Kidney (tissue), 13 donors: ENCODE measurements at regions not wholly inside any gene's neighbourhood (a gene's known extent, or its start where the extent isn't known, plus 50 kb on each side); places are given as distances from the start of the nearest gene placed in this dataset.

ENCODE experiments used
- DNase-seq, 5 donors: peaks; one replicate each; pipeline ENCODE4 v3.0.0-alpha.2; 2013 to 2020
- FAIRE-seq: peaks from 2 replicates; lab custom pipeline; 2012; peaks lifted over from hg19 to GRCh38; lab: Jason Lieb, UNC
- H3K27ac ChIP-seq, 2 donors: one replicate each; pipeline ENCODE4 v1.7.0; 2013; ENCODE audit warnings: low read depth in 2 of 2, low read length in 2 of 2, inconsistent platforms in 1 of 2
- H3K27me3 ChIP-seq: one replicate; pipeline ENCODE4 v1.7.1; 2013; ENCODE audit warnings: low read length, inconsistent platforms; ENCODE audit not compliant: control insufficient read depth, insufficient read depth
- H3K36me3 ChIP-seq, 3 donors: one replicate each; pipeline versions ENCODE4 v1.7.0 to v1.7.1; 2013; ENCODE audit warnings: low read length in 3 of 3, control low read depth in 1 of 3, inconsistent platforms in 1 of 3; ENCODE audit not compliant: insufficient read depth in 3 of 3, control insufficient read depth in 2 of 3
- H3K4me1 ChIP-seq, 3 donors: one replicate each; pipeline versions ENCODE4 v1.7.0 to v1.7.1; 2013; ENCODE audit warnings: low read length in 3 of 3, inconsistent platforms in 1 of 3, low read depth in 1 of 3; ENCODE audit not compliant: control insufficient read depth in 2 of 3, insufficient read depth in 2 of 3
- H3K4me3 ChIP-seq, 3 donors: one replicate each; pipeline versions ENCODE4 v1.7.0 to v1.8.1; 2013; ENCODE audit warnings: low read length in 3 of 3, control low read depth in 1 of 3, inconsistent platforms in 1 of 3
- H3K9ac ChIP-seq, 3 donors: one replicate each; pipeline versions ENCODE4 v1.7.0 to v1.7.1; 2013; ENCODE audit warnings: low read length in 3 of 3, control low read depth in 1 of 3, inconsistent platforms in 1 of 3
- H3K9me3 ChIP-seq, 3 donors: one replicate each; pipeline versions ENCODE4 v1.7.0 to v1.7.1; 2013; ENCODE audit warnings: low read length in 3 of 3, control low read depth in 1 of 3, inconsistent platforms in 1 of 3; ENCODE audit not compliant: control insufficient read depth in 2 of 3, insufficient read depth in 1 of 3
- CTCF ChIP-seq: IDR thresholded peaks from 3 replicates; pipeline ENCODE4 v1.5.1; 2012; ENCODE audit warnings: mild to moderate bottlenecking, moderate library complexity, borderline replicate concordance; ENCODE audit not compliant: insufficient read depth; ENCODE audit errors: extremely low read depth
- intact Hi-C: fragments of 100-400 bp; cut with DNase I; formaldehyde crosslinking; loops from one replicate; pipeline ENCODE4 v1.11.1; 2022
- donor health status: control.
- donor health status: control.
- donor health status: control.
- donor health status: control.
- donor health status: control.
- donor health status: DM: yes; HTN: yes; CAD: no.
- donor health status: Normal renal cell carcinoma (clear cell type).

- no peak for DNase-seq
- TF ChIP-seq CTCF, result no peak
- no peaks in the 10 kb centered on the region for H3K4me1 ChIP-seq
- intact Hi-C loops, result no loop called here
- H3K9ac ChIP-seq, result no peak overlapping the region
- H3K36me3 ChIP-seq, result no peaks in the 10 kb centered on the region
- H3K27me3 ChIP-seq, result no peaks in the 10 kb centered on the region
- FAIRE-seq, result no peak
- no peaks in the 10 kb centered on the region for H3K9me3 ChIP-seq
- no peak overlapping the region for H3K27ac ChIP-seq
- H3K4me3 ChIP-seq, result no peak overlapping the region
Observed at GRCh38 chr6:123747515-123747914, 56.1 kb upstream of the NKAIN2 start.

- DNase-seq (no peak), FAIRE-seq (no peak)
- no peaks in the 10 kb centered on the region for H3K27me3 ChIP-seq
- H3K9me3 ChIP-seq, result no peaks in the 10 kb centered on the region
- no peak overlapping the region for H3K9ac ChIP-seq
- TF ChIP-seq CTCF, result no peak
- no peaks in the 10 kb centered on the region for H3K36me3 ChIP-seq
- H3K4me3 ChIP-seq, result no peak overlapping the region
- H3K4me1 ChIP-seq, result no peaks in the 10 kb centered on the region
- intact Hi-C loops, result no loop called here
- H3K27ac ChIP-seq, result no peak overlapping the region
Observed at GRCh38 chr6:123745895-123746294, 57.8 kb upstream of the NKAIN2 start.

- FAIRE-seq (no peak), DNase-seq (no peak)
- Histone ChIP-seq H3K4me1 (no peaks in the 10 kb centered on the region), H3K9ac (no peak overlapping the region), H3K36me3 (no peaks in the 10 kb centered on the region), H3K4me3 (no peak overlapping the region), H3K27me3 (no peaks in the 10 kb centered on the region), H3K27ac (no peak overlapping the region), H3K9me3 (no peaks in the 10 kb centered on the region)
- no peak for TF ChIP-seq CTCF
- intact Hi-C loops, result no loop called here
Observed at GRCh38 chr6:123744840-123745239, 58.8 kb upstream of the NKAIN2 start.

- H3K9ac ChIP-seq, result no peak overlapping the region
- DNase-seq (peak in 1 of 5 donors; percentile 8), FAIRE-seq (no peak)
- no peaks in the 10 kb centered on the region for H3K36me3 ChIP-seq
- no peaks in the 10 kb centered on the region for H3K4me1 ChIP-seq
- H3K27ac ChIP-seq, result no peak overlapping the region
- intact Hi-C loops, result no loop called here
- H3K27me3 ChIP-seq, result no peaks in the 10 kb centered on the region
- TF ChIP-seq CTCF, result no peak
- no peak overlapping the region for H3K4me3 ChIP-seq
- no peaks in the 10 kb centered on the region for H3K9me3 ChIP-seq
Observed at GRCh38 chr6:123742626-123743025, 61.0 kb upstream of the NKAIN2 start.
